ENCODE measurements at regions not wholly inside any gene's neighbourhood (a gene's known extent, or its start where the extent isn't known, plus 50 kb on each side); places are given as distances from the start of the nearest gene placed in this dataset.

DNA sequence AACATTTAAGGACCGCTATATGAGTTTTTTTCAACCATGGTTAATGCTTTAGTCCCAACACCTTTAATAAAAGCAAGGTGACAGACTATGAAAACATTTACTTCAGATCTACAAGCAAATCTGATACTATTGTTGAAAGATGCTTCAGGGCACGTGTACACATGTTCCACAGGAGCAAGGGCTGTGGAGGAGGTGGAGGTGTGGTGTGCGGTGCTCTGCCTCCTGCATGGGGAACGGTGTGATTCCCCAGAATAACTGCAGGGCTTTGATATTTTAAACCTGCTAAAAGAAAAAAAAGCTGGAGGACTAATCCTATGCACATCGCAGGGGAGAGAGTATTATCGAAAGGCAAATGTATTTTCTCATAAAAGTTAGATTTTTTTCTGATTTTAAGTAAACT, 188.1 kb upstream of the CEP162 start:
- no peak for FAIRE-seq

DNA sequence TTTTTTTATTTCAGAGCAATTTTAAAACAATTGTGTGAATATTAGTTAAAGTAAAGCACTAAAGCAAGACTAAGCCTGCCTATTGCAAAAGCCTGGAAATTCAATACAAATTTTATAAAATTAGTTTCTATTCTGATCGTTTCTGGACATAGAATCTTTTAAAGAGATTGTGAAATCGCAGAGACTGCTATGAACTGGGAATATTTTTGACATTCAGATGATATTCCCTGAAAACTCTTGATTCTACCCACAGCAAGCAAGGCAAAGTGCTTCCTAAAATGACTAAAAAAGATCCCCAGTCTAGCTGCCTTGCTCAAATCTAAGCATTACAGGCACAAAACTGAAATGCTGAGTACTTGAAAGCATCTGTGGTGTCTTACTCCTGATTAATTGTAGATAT, 187.6 kb upstream of the CEP162 start:
- no peak for FAIRE-seq

- FAIRE-seq = no peak
Measured at GRCh38 chr6:84414531-84414930, 187.1 kb upstream of the CEP162 start.

DNA sequence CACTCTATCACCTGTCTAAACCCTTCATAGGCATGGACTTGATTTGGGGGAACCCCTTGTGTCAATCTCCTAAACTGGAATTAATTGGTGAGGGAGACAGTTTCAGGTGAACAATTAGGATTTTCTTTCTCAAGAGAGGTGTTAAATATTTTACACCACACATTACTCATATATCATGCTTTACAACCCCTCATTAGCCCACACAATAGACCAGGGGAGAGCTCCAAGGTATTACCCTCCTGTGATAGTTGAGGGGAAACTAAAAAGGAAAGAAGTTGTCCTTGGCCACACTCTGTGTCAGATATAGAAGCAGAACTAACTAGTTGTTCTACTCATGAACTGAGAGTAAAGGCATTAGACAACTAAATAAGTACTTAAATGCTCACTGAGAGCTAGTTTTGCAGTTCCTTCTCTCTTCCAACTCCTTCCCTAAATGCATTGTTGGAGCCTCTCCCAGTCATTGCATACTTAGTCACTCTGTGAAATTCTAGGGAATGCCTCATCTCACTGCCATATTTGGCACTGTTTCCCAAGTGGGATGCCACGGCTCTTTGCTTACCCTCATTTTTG, 183.7 kb upstream of the CEP162 start:
- FAIRE-seq = no peak

DNA sequence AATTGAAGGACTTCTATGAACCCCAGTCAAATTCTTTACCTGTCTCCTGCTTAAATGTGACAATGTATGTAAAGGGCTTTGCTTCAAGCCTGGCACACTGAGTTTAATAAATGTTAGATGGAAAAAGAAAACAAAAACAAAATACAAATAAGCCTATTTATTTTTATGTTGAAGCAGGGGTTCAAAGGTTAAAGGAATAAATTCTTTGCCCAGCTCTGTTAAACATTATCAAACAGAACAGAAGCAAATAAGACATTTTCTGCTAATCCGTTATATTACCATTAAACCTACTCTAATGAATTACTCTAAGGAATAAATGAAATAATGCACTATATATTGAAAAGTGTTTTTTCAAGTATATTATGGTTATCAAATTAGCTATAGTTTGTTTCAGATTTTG, 182.5 kb upstream of the CEP162 start:
- no peak for FAIRE-seq

DNA sequence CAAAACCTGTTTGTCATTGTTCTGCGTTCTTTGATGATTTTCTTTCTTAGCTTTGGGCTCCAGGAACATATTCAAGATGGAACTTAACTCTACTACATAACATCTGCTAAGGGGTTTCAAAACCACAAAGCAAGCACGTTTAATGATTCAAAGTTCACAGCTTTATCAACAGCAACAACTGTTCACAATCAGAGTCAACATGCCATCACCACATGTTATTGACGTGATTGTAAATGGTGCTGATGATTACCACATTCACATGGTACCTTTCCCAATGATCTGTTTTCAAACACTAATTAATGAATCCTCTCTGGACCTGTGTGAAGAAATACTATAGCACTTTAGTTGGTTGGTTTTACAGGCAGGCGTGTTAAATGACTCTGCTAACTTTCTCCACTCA, 180.6 kb upstream of the CEP162 start:
- no peak for FAIRE-seq

DNA sequence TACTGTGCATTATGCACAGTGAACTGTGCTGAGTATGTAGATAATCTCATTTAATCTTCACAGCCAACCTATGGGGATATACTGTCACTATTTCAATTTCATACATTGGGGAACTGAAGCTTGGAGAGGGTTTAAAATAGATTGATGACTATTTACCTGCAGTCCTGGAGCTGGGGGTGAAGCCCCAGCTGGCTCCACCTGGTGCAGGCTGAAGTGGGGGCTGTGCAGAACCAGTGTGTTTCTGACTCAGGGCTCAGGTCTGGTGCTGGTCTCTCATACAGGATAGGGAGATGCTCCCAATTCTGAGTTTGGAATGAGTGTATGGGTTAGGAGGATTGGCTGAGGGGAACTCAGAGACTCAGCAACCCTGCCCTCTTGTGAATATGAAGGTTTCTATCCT, 176.1 kb upstream of the CEP162 start:
- no peak for FAIRE-seq

DNA sequence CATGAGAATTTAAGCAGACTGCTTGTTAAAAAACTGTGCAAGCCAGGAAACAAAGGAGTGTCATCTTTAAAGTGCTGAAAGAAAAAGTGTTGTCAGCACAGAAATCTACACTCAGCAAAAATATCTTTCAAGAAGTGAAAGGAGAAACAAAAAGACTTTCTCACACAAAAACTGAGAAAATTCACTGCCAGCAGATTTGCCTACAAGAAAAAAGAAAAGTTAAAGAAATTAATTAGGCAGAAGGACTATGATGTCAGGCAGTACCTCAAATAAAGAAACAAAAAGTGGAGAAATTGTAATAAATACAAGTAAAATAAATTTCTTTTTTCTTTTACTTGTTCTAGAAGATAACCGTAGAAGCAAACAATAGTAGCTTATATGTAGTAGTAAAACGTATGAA, 171.6 kb upstream of the CEP162 start:
- FAIRE-seq = no peak

DNA sequence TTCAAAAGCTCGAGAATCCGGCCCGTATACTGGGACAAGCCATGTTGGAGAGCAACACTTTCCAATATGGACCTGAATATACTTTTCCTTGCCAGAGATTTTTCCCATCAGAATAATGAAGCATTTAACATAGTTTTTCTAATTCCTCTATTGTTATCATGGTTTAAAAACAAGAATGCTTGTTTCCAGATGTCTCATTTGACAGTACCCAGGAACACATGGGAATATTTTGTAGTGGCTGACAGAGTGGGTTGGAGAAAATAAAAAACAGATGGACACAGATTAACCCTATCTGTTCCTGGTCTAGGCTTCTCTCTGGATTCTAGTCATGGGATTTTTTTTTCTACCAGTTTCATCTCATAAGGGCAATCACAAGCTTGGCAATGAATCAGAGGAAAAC, 164.8 kb upstream of the CEP162 start:
- FAIRE-seq = peak; percentile 76

DNA sequence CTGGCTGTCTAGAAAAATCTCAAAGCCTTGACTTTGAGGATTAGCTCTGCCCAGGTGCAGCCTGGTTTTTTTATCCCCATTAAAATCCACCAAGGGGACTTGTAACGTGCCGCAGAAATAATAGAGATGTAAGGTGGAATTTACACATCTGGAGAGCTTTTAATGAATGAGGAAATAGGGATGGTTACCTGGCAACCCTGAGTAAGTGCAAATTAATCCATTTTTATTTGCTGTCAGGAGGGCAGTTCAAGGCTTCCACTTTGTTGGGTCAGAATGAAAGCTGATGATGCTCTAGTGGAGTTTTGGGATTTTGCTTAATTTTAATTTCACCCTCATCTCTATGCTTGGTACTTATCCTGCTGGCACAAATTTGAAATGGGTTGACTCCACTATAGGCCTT, 163.4 kb upstream of the CEP162 start:
- FAIRE-seq = no peak

DNA sequence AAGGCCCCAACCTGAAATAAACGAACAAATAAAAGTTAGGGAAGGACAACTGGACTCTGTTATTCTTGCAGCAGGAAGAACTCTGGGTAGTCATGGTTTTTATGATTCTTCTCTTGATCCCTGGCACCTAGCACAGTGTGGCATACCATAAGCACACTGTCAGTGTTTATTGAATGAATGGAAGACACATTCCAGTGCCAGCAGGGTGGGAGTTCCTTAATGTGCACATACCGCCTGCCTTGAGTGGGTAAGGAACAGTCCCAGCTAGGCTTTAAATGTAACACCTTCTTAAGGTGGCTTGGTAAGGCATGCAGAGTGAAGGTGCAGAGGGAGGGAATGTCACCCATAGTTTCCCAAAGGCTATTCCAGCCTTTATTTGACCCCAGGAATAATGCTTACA, 162.9 kb upstream of the CEP162 start:
- no peak for FAIRE-seq

- no peak for FAIRE-seq
Measured at GRCh38 chr6:84379142-84379541, 151.7 kb upstream of the CEP162 start.

GRCh38 chr6:84372290-84372689, 144.8 kb upstream of the CEP162 start:
- no peak for FAIRE-seq

DNA sequence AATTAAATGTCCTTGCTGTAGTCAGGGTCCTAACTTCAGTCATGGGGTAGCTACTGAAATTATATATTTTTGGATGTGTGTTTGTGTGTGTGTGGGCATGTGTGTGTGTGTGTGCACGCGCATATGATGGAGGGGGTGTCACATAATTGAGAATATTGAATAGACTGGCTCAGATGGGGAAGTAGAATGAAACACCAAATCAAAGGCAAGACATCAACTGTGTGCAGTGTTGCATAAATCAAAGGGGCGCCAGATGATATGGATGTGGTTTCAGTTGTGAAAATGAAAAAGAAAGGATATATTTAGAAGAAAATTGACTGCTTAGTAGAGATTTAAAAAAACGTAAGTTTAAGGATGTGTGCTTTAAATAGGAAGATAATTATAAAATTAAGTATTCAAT, 144.2 kb upstream of the CEP162 start:
- FAIRE-seq = no peak

DNA sequence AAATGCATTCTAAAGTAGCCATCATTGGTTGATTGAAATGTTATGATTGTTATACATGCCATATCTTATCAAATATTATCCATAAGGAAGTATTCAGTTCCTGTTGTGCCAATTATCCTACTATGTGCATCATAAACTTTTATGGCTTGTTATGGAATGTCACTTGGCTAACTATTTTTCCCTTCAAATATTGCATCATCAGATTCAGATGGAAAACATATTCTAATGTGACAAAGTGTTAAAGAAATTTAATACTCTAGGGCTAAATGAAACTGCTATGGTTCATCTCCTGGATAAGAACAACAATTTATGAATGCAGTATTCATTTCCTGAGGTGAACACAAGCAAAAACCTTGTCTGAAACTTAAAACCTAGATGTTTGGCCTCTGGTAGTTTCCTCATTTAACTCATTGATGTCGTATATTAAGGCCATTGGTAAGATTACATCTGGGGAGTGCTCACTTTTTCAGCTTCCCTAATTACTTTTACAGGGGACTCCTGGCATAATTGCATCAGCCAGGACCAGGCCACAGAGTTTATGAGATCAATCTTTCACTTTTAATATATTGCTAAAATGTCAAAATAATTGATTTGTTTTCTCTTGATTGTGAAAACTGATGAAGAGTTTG, 134.9 kb upstream of the CEP162 start:
- no peak for FAIRE-seq

DNA sequence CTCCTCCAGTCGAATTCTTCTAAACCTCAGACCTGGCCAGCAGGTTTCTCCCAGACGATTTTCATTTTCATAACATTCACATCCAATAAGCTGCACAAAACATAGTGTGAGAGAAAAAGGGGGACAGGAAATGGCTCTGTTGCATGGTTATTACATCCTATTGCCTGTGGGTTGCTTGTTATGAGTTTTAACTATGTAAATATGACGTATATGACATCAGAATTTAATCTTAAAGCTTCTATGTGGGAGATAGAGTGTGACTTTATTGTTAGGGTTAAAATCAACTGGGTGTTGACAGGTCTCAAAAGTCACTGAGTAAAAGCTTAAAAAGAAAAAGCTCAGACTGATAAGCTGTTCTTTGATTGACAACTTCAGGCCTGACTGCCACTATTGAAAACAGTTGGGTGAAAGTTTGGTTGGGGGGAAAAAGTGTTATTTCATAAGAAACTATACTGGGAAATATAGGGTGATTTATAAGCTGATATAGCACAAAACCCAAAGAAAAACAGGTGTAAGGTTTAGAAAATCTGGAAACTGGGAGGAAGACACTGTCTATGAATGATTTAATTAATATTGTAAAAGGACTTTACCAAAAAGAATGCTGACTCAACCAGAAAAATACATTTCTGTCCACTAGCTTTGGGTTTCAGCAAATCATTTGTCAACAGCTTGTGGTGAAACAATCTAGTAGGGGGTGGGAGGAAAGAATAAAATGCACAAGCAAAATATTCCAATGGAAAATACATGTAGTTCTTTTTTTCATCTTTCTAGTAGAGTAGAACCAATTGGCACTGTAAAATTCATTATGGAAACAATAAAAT, 134.1 kb upstream of the CEP162 start:
- FAIRE-seq = no peak

- no peak for FAIRE-seq
Measured at GRCh38 chr6:84360039-84360438, 132.6 kb upstream of the CEP162 start.

GRCh38 chr6:84358581-84358980, 131.1 kb upstream of the CEP162 start:
- FAIRE-seq = no peak

DNA sequence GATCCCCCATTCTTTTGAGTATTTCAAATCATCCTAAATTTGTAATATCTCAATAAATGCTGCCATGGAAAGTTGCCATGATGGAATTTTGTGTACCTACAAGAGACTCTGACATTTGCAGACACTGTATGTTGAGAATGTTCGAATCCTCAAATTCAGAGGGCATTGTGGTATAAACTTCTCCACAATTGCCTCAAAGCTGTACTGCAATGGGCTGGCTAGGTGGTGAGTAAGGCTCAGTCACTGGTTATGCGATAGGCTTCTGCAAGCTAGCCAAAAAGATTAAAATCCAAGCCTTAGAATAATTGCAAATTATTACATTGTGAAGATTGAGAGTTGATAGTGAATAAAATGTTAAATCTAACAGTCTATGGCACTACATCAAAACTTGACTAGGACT, 130.2 kb upstream of the CEP162 start:
- no peak for FAIRE-seq

DNA sequence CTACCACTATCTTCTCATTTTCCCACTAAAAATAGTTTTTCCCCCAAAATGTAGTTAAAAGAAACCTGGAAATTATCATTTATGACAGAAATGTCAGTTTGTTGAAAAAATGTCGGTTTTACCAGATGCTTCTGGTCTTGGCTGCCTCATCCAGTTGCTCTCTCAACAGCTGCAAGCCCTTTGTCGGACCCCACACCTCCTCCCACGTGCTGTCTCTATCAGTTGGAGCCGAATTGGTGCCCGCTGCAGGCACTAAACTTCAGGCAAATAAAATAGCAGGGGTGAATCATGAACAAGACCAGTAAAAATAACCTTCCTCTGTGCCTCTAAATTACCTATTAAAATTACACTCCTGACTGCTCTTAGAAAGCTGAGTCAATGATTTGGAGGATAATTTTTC, 129.5 kb upstream of the CEP162 start:
- no peak for FAIRE-seq

- peak; percentile 94 for FAIRE-seq
Measured at GRCh38 chr6:84353459-84354423, 126.3 kb upstream of the CEP162 start.

- no peak for FAIRE-seq
Measured at GRCh38 chr6:84350397-84350796, 123.0 kb upstream of the CEP162 start.

DNA sequence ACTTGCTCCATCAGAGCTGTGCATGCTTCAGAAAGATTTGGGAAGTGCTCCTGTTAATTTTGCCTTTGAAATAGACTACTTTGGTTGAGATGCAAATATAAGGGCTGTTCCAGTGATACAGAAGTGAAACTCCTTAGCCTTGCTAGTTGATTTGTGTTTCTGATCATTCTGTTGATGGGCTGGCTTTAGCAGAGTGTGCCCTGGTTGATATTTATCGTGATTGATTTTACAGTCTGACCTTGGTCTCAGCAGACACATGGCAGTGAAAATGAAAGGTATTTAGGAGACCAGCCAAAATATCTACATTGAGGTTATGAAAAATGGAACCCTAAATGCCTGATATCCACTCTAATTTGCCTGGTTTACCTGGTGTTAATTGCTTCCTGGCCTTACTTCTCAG, 122.1 kb upstream of the CEP162 start:
- no peak for FAIRE-seq

Data from endometrium (tissue), 2 donors.